ENCODE measurements at regions not wholly inside any gene's neighbourhood (a gene's known extent, or its start where the extent isn't known, plus 50 kb on each side); places are given as distances from the start of the nearest gene placed in this dataset.
"Not testable (repeated sequence)": the region's sequence is repeated elsewhere in the genome, so short reads cannot be mapped to it uniquely, and the experiment has no call there.

DNA sequence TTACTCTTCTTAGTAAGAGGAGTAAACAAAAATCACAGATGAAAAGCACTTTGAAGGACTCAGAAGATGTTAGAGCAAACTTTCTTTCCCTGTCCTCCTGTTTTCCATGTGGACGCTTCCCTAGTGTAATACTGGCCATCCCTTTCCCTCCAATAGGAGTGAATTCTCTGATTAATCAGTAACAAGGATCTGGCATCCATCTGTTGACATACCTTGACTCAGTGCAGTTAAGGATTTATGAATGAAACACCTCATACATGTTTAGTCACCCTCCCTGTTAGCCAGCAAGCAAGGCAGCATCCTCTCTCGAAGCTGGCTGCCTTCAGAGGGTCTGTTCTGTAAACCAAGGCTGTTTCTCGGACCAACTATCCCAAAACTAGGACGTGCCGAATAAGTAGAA is 388.0 kb upstream of the ANKRD20A1 start:
- not testable (repeated sequence) for DNase-seq; H3K27ac Mint-ChIP-seq; H3K27me3 Mint-ChIP-seq (ENCODE audit: low read depth, poor library complexity); H3K4me1 Mint-ChIP-seq; H3K4me3 Mint-ChIP-seq; H3K36me3 Mint-ChIP-seq (ENCODE audit: low read depth); H3K9me3 Mint-ChIP-seq

DNA sequence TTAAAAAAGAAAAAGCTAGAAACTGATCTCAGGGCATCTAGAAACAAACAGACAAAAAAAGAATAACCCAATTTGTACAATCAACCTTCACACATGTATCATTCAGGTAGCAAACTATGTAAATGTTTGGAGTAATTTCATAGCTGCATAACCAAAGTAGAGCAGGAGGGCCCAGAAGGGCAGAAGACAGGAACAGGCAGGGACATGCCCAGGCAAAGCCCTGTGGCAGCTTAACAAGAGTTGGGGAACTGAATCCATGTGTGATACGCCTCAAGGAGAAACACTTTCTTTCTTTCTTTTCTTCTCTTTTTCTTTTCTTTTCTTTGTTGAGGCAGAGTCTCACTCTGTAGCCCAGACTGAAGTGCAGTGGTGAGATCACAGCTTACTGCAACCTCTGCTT is 390.4 kb upstream of the ANKRD20A1 start:
- H3K27me3 Mint-ChIP-seq (ENCODE audit: low read depth, poor library complexity); H3K9me3 Mint-ChIP-seq; H3K27ac Mint-ChIP-seq; H3K4me3 Mint-ChIP-seq; H3K36me3 Mint-ChIP-seq (ENCODE audit: low read depth); H3K4me1 Mint-ChIP-seq; DNase-seq: not testable (repeated sequence)

GRCh38 chr9:67461796-67462757 is 396.7 kb upstream of the ANKRD20A1 start:
- H3K4me3 Mint-ChIP-seq; H3K9me3 Mint-ChIP-seq; H3K36me3 Mint-ChIP-seq (ENCODE audit: low read depth); H3K27ac Mint-ChIP-seq; H3K4me1 Mint-ChIP-seq; DNase-seq; H3K27me3 Mint-ChIP-seq (ENCODE audit: low read depth, poor library complexity): not testable (repeated sequence)

DNA sequence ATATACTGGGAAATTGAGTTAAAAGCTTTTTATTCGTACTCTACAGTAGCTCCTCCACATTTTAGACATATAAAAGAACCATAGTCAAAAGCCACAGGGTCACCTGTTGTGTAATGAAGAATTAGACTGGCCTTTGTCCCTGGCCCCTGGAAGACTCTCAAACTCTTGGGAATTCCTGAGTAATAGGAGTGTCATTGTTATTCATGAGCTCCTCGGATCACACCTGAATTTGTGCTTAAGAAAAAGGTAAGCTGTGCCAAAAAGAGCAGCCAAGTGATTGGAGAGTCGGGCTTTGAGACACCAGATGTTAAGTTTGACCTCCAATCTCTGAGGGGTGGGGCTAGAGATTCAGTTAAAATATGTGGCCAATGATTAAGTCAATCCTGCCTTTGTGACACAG is 405.8 kb upstream of the ANKRD20A1 start:
- not testable (repeated sequence) for H3K36me3 Mint-ChIP-seq (ENCODE audit: low read depth); H3K27me3 Mint-ChIP-seq (ENCODE audit: low read depth, poor library complexity); H3K9me3 Mint-ChIP-seq; DNase-seq; H3K4me3 Mint-ChIP-seq; H3K27ac Mint-ChIP-seq; H3K4me1 Mint-ChIP-seq

GRCh38 chr9:67442313-67442712 is 416.4 kb upstream of the ANKRD20A1 start:
- not testable (repeated sequence) for H3K4me1 Mint-ChIP-seq; H3K27me3 Mint-ChIP-seq (ENCODE audit: low read depth, poor library complexity); H3K27ac Mint-ChIP-seq; H3K36me3 Mint-ChIP-seq (ENCODE audit: low read depth); H3K9me3 Mint-ChIP-seq; DNase-seq; H3K4me3 Mint-ChIP-seq

- H3K9me3 Mint-ChIP-seq; H3K4me1 Mint-ChIP-seq; H3K4me3 Mint-ChIP-seq; H3K27me3 Mint-ChIP-seq (ENCODE audit: low read depth, poor library complexity); H3K36me3 Mint-ChIP-seq (ENCODE audit: low read depth); DNase-seq; H3K27ac Mint-ChIP-seq: not testable (repeated sequence)
These were observed 421.7 kb upstream of the ANKRD20A1 start for GRCh38 chr9:67437011-67437410.

GRCh38 chr9:67424881-67425280 is 432.5 kb upstream of the SPATA31A3 start:
- not testable (repeated sequence) for H3K27me3 Mint-ChIP-seq (ENCODE audit: low read depth, poor library complexity); H3K9me3 Mint-ChIP-seq; H3K27ac Mint-ChIP-seq; H3K4me1 Mint-ChIP-seq; H3K4me3 Mint-ChIP-seq; DNase-seq; H3K36me3 Mint-ChIP-seq (ENCODE audit: low read depth)

GRCh38 chr9:67423049-67423728 is 430.8 kb upstream of the SPATA31A3 start:
- H3K27me3 Mint-ChIP-seq (ENCODE audit: low read depth, poor library complexity); H3K4me1 Mint-ChIP-seq; H3K27ac Mint-ChIP-seq; DNase-seq; H3K4me3 Mint-ChIP-seq; H3K36me3 Mint-ChIP-seq (ENCODE audit: low read depth); H3K9me3 Mint-ChIP-seq: not testable (repeated sequence)

DNA sequence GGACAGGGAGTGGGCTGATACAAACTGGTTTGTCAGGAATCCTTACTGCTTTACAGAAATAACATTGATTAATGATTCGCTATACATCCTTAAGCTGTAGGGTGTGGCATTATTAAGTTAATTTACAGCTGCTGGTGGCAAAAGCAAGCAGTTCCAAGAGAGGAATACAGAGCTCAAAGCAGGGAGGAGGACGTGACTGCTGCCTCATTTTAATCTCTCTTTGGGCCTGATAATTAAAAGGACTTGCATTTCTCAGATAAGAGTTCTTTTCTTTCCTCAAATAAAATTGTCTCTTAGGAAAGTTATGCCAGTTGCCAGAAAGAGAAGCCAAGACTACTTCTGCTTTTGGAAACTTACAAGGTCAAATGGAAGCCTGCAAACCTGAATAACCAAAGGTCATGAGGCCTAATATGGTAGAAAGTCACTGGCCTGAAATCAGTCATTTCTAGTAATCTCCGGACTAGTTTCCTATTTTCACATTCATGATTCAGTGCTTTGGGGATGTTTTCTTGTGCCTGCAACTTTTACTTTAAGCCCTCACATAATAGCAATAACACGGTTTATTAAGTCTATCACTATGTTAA is 426.2 kb upstream of the SPATA31A3 start:
- not testable (repeated sequence) for H3K36me3 Mint-ChIP-seq (ENCODE audit: low read depth); H3K27ac Mint-ChIP-seq; H3K27me3 Mint-ChIP-seq (ENCODE audit: low read depth, poor library complexity); DNase-seq; H3K4me1 Mint-ChIP-seq; H3K9me3 Mint-ChIP-seq; H3K4me3 Mint-ChIP-seq

DNA sequence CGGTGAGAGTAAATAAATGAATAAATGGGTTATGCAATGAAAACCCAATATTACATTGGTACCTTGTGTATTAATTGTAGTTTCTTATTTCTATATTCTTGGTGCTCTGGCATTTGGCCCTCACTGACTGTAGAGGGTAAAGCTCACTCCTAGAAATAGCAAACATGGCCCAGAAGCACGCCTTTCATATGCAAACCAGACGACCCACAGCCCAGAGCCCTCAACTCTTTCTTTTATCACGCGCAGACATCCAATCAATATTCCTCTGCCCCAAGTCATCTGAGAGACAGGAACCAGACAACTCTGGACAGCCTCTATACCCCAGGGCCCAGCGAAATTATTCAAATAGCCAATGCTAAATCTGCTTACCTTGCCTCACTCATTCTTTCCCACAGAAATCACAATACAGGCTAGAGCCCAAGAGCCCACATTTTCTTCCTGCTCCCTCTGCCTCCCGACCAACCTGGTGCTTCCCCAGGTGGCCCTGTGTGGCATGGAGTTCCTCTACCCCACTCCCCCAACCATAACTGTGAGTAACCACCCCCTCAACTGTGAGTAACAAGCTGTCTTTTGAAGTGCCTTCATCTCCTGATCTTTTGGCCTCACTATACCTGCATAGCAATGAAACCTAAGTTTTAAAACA is 425.1 kb upstream of the SPATA31A3 start:
- H3K27ac Mint-ChIP-seq, H3K4me3 Mint-ChIP-seq, H3K9me3 Mint-ChIP-seq: not testable (repeated sequence)

GRCh38 chr9:67416639-67417038 is 424.3 kb upstream of the SPATA31A3 start:
- not testable (repeated sequence) for H3K9me3 Mint-ChIP-seq; H3K36me3 Mint-ChIP-seq (ENCODE audit: low read depth); H3K4me3 Mint-ChIP-seq; DNase-seq; H3K27ac Mint-ChIP-seq; H3K27me3 Mint-ChIP-seq (ENCODE audit: low read depth, poor library complexity); H3K4me1 Mint-ChIP-seq

More for the DNA sequence above, 425.1 kb upstream of the SPATA31A3 start:
- H3K4me1 Mint-ChIP-seq; H3K36me3 Mint-ChIP-seq (ENCODE audit: low read depth); DNase-seq; H3K27me3 Mint-ChIP-seq (ENCODE audit: low read depth, poor library complexity): not testable (repeated sequence)

- not testable (repeated sequence) for H3K36me3 Mint-ChIP-seq (ENCODE audit: low read depth); H3K4me1 Mint-ChIP-seq; H3K27me3 Mint-ChIP-seq (ENCODE audit: low read depth, poor library complexity); H3K9me3 Mint-ChIP-seq; H3K4me3 Mint-ChIP-seq; H3K27ac Mint-ChIP-seq; DNase-seq
These were observed 418.4 kb upstream of the SPATA31A3 start for GRCh38 chr9:67410606-67411220.

DNA sequence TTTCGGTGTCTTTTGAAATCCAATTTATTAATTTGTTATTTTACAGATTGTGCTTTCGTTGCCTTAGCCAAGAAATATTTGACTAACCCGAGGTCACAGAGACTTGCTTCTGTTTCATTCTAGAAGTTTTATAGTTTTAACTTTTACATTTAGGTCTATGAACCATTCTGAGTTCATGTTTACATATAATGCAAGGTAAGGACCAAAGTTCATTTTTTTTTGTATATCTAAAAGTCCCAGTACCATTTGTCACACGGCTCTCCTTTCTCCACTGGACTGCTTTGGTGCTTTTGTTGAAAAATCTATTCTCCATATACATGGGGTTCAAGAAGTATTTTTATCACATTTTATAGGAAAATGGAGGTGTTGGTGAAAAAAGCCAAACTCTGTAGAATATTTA is 411.4 kb upstream of the SPATA31A3 start:
- H3K36me3 Mint-ChIP-seq (ENCODE audit: low read depth); H3K4me1 Mint-ChIP-seq; DNase-seq; H3K4me3 Mint-ChIP-seq; H3K27ac Mint-ChIP-seq; H3K9me3 Mint-ChIP-seq; H3K27me3 Mint-ChIP-seq (ENCODE audit: low read depth, poor library complexity): not testable (repeated sequence)

DNA sequence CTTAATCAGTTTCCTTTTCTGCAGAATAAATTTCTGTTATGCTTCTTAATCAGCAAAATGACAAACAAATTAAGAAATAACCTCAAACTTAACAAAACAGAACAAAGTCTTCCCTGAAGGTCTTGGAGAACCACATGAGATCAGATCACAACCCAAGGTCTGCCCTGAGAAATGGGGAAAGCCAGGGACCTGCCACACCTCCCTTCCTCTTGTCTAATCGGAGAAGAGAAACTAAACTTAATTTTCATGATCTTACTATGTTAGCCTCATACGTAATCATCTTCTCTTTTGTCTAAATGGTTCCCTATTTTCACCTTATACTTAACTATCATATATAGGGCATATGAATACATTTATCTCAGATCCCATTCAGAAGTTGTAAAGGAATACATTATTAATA is 405.4 kb upstream of the SPATA31A3 start:
- DNase-seq; H3K36me3 Mint-ChIP-seq (ENCODE audit: low read depth); H3K27me3 Mint-ChIP-seq (ENCODE audit: low read depth, poor library complexity); H3K4me3 Mint-ChIP-seq; H3K9me3 Mint-ChIP-seq; H3K27ac Mint-ChIP-seq; H3K4me1 Mint-ChIP-seq: not testable (repeated sequence)

Measured in nephron progenitor cell (in vitro differentiated cells).